ENCODE measurements at regions not wholly inside any gene's neighbourhood (a gene's known extent, or its start where the extent isn't known, plus 50 kb on each side); places are given as distances from the start of the nearest gene placed in this dataset.

- ATAC-seq, result no peak
- DNase-seq, result no peak
- intact Hi-C loops (cut with DNase I, micrococcal nuclease), result loop anchor here in 1 of 2 donors (5.0 kb wide), 1 partner anchor 152 kb away; no protein-coding TSS in a partner anchor
Measured at GRCh38 chr5:73299665-73300336, 126.8 kb downstream of the TMEM174 start.

GRCh38 chr5:73298772-73299630, 126.0 kb downstream of the TMEM174 start:
- intact Hi-C loops (cut with DNase I, micrococcal nuclease), result loop anchor here in 1 of 2 donors (5.0 kb wide), 1 partner anchor 153 kb away; no protein-coding TSS in a partner anchor
- ATAC-seq (peak; percentile 75), DNase-seq (peak in 1 of 2 donors; percentile 22)

DNA sequence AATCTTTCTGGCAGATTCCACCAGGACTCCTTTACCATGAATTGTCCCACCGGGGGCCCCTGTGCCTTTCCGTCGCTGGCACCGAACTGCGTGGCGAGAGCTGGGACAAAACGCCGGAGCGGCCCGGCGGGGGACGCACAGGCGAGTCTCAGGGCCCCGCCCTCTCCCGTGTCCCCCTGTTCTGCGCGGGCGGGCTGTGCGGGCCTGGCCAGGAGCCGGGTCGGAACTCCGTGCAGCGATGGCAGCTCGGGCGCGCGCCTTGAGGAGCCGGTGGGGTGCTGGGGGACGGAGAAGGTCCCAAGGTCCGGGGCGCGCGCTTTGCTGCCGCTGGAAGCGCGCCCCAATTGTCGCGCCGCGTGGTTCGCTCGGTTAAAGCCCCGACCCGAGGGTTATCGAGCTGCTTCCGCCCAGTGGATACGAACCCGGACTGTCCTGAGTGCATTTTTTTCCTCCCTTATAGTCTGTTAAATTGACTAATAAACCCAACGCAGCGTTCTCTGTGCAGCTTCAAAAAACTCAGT, 125.3 kb downstream of the TMEM174 start:
- intact Hi-C loops (cut with DNase I, micrococcal nuclease), result loop anchor here in 1 of 2 donors (5.0 kb wide), 1 partner anchor 154 kb away; no protein-coding TSS in a partner anchor
- ATAC-seq (no peak), DNase-seq (no peak)

GRCh38 chr5:73297430-73297829, 124.4 kb downstream of the TMEM174 start:
- intact Hi-C loops (cut with DNase I, micrococcal nuclease), result loop anchor here in 1 of 2 donors (5.0 kb wide), 1 partner anchor 155 kb away; no protein-coding TSS in a partner anchor
- no peak for ATAC-seq
- DNase-seq, result no peak

- ATAC-seq (no peak), DNase-seq (no peak)
- intact Hi-C loops (cut with DNase I, micrococcal nuclease), result loop anchor here in 1 of 2 donors (5.0 kb wide), 1 partner anchor 156 kb away; no protein-coding TSS in a partner anchor
Measured at GRCh38 chr5:73296772-73297171, 123.8 kb downstream of the TMEM174 start.

DNA sequence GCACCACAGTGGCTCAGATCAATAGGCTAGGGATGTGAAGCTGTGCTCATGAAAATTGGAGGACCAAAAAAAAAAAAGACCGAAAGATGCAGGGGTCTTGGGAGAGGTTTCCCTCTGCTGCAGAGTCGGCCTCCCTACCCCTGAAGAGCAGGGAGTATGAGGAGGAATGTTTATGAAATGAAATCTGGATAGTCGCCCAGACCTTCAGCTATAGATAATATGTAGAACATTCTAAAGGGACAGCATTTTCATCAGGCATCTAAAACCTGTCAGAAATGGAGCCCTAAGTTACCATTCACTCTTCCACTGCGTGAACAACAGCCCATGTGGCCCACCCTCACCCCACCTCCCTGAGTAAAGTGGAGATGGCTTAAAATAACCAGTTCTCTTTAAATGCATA, 122.9 kb downstream of the TMEM174 start:
- DNase-seq (no peak), ATAC-seq (no peak)
- intact Hi-C loops (cut with DNase I, micrococcal nuclease), result loop anchor here in 1 of 2 donors (5.0 kb wide), 1 partner anchor 156 kb away; no protein-coding TSS in a partner anchor

GRCh38 chr5:73295447-73295846, 122.5 kb downstream of the TMEM174 start:
- ATAC-seq (peak; percentile 42), DNase-seq (no peak)
- intact Hi-C loops (cut with DNase I, micrococcal nuclease), result loop anchor here in 1 of 2 donors (5.0 kb wide), 1 partner anchor 157 kb away; no protein-coding TSS in a partner anchor

GRCh38 chr5:73292816-73293459, 119.9 kb downstream of the TMEM174 start:
- intact Hi-C loops (cut with DNase I, micrococcal nuclease), result no loop called here
- ATAC-seq, result no peak
- no peak for DNase-seq

GRCh38 chr5:73291873-73292272, 118.9 kb downstream of the TMEM174 start:
- intact Hi-C loops (cut with DNase I, micrococcal nuclease), result no loop called here
- ATAC-seq (no peak), DNase-seq (no peak)

- DNase-seq, result no peak
- no peak for ATAC-seq
- intact Hi-C loops (cut with DNase I, micrococcal nuclease), result no loop called here
Measured at GRCh38 chr5:73290242-73290641, 117.2 kb downstream of the TMEM174 start.

- ATAC-seq (no peak), DNase-seq (no peak)
- intact Hi-C loops (cut with DNase I, micrococcal nuclease), result no loop called here
Measured at GRCh38 chr5:73288803-73289720, 116.1 kb downstream of the TMEM174 start.

DNA sequence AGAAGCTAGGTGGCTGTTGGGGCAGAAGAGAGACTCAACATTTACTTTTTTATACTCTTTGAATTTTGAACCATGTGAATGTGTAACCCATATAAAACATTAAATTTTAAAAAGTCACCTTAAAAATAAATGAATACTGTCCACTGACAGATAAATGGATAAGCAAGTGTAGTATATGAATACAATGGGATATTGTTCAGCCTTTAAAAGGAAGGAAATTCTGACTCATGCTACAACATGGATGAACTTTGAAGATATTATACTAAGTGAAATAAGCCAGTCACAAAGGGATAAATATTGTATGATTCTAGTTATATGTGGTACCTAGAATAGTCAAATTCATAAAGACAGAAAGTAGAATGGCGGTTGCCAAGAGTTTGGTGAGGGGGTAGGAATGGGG, 113.9 kb downstream of the TMEM174 start:
- DNase-seq (no peak), ATAC-seq (no peak)
- intact Hi-C loops (cut with DNase I, micrococcal nuclease), result no loop called here

DNA sequence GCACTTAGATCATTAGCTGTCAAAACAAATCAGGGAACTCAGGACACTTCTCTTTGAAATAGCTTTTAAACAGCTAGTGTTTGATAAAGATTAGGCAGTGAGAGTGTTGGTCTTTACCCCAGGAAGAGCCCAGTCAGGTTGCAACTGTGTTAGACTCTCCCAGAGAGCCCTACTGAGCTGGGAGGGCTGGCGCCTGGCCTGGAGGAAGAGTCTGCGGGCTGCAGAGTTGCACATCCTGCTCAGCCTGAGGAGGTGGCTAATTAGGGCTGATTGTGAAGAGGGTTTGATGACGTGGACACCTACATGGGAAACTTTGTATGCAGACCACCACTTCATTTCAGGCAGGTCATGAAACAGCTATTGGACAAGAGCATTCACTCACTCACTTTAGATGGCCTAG, 112.0 kb downstream of the TMEM174 start:
- no peak for ATAC-seq
- intact Hi-C loops (cut with DNase I, micrococcal nuclease), result no loop called here
- DNase-seq, result no peak

DNA sequence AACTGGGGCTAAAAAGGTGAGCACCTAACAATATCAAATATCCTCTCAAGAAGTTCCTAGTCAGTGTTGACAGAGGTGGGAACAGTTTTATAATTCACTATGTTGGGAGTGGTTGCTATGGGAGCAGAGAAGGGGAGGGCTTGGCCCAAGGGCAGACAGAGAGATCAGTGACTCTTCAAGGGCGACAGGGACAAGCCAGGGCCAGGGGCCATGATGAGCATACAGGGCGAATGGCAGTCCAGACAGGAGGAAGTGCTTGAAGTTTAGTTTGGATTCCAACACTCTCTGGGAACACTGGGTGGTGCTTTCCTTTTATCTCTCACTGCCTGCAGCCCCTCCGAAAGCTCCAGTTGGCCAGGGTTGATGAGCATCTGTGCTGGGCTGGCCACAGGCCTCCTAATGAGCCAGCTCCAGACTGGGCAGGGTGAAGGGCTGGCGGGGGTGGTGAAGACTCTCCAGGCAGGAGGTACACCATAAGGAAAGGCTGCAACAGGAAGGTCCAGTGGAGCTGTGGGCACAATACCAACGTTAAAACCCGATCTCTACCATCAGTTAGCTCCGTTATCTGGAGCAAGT, 111.3 kb downstream of the TMEM174 start:
- ATAC-seq, result no peak
- intact Hi-C loops (cut with DNase I, micrococcal nuclease), result no loop called here
- no peak for DNase-seq

GRCh38 chr5:73282923-73283322, 109.9 kb downstream of the TMEM174 start:
- ATAC-seq (no peak), DNase-seq (no peak)
- intact Hi-C loops (cut with DNase I, micrococcal nuclease), result no loop called here

GRCh38 chr5:73282383-73282782, 109.4 kb downstream of the TMEM174 start:
- no peak for DNase-seq
- intact Hi-C loops (cut with DNase I, micrococcal nuclease), result no loop called here
- no peak for ATAC-seq

DNA sequence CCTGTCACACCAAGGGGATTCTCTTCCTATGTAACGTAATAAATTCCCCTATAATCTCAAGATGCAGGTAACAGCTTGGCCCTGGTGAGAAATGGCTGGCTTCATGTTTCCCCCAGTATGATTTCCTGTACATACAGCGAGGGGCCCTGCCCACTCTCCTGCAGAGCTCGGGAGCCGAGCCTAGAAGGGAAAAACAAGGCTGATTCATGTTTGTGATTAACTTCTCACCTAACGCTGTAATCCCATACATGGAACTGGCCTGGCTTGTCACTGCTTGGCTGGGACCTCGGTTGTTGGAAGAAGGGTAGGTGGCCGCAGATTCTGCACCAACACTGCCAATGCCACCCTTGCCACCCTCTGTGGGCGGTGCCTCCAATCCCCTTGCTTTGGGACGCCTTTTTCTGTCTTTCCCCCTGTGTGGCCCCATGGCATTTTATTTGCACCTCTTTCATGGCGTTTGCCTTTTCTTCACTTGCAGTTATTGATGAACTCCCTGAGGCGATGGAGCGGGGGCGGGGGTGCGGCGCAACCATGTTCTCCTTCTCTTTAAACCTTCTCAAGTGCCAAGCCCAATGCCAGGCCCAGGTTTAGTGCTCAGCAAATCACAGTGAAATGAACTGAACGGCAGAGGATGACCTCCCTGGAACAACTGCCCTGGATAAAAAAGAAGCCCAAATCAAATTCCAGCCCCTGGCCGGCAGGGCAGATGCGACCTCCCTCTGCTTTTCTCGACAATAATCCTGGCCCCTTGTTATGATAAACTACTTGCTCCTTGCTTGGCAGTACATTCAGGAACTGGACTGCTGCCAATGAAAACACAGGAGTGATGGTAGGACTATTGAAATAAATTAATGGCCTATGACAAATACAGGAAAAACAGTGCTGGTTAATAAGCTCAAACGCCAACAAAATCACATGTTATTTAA, 108.1 kb downstream of the TMEM174 start:
- DNase-seq (no peak), ATAC-seq (no peak)

More for the DNA sequence above, 108.1 kb downstream of the TMEM174 start:
- intact Hi-C loops (cut with DNase I, micrococcal nuclease), result no loop called here
